Tibial nerve (tissue), 4 donors: ENCODE measurements at regions not wholly inside any gene's neighbourhood (a gene's known extent, or its start where the extent isn't known, plus 50 kb on each side); places are given as distances from the start of the nearest gene placed in this dataset.

Experiments
- DNase-seq, 2 donors: peaks; one replicate each; pipeline ENCODE4 v3.0.0-alpha.2; 2019; ENCODE audit warnings: low spot score in 2 of 2
- H3K27ac ChIP-seq, 4 donors: fragments of 200-600 bp; sonication (generic) in 3 of 4; one replicate each; pipeline ENCODE4 v1.5.1; 2017 to 2019; ENCODE audit warnings: mild to moderate bottlenecking in 1 of 4
- H3K27me3 ChIP-seq, 2 donors: fragments of 200-600 bp; sonication (generic) in 1 of 2; one replicate each; pipeline versions ENCODE4 v1.5.1 to v1.6.0; 2017 to 2019
- H3K36me3 ChIP-seq, 3 donors: fragments of 200-600 bp; sonication (generic); one replicate each; pipeline ENCODE4 v1.5.1; 2018 to 2019
- H3K4me1 ChIP-seq, 4 donors: fragments of 200-600 bp; sonication (generic) in 3 of 4; one replicate each; pipeline ENCODE4 v1.5.1; 2017 to 2019
- H3K4me3 ChIP-seq, 4 donors: fragments of 200-600 bp; sonication (generic) in 3 of 4; one replicate each; pipeline ENCODE4 v1.5.1; 2017 to 2019; ENCODE audit warnings: mild to moderate bottlenecking in 1 of 4, moderate library complexity in 1 of 4
- H3K9me3 ChIP-seq, 4 donors: fragments of 200-600 bp; sonication (generic) in 3 of 4; one replicate each; pipeline ENCODE4 v1.5.1; 2017 to 2019
- CTCF ChIP-seq, 5 experiments: fragments of 200-600 bp in 3 of 5; fragments of 450-650 bp in 2 of 5; sonication (generic) in 3 of 5; IDR thresholded peaks; one replicate each; pipeline ENCODE4 v1.5.1; 2016 to 2019; ENCODE audit warnings: antibody characterized with exemption in 5 of 5, mild to moderate bottlenecking in 3 of 5, moderate library complexity in 2 of 5
- EP300 ChIP-seq, 2 donors: sonication (generic); formaldehyde crosslinking; IDR thresholded peaks; one replicate each; pipeline ENCODE4 v1.6.1; 2017; ENCODE audit warnings: antibody characterized with exemption in 2 of 2, mild to moderate bottlenecking in 1 of 2
- POLR2A ChIP-seq, 2 donors: fragments of 450-650 bp; IDR thresholded peaks; one replicate each; pipeline ENCODE4 v1.6.1; 2017; ENCODE audit warnings: antibody characterized with exemption in 2 of 2, mild to moderate bottlenecking in 2 of 2, moderate library complexity in 2 of 2
- WGBS, 2 donors: methylation state at CpG; one replicate each; pipeline ENCODE4 v1.1.5; 2018; 5-methylcytosine and 5-hydroxymethylcytosine counted together

GRCh38 chr20:11287126-11287525 is 613.3 kb upstream of the JAG1 start:
- no peaks in the 10 kb centered on the region for H3K27me3 ChIP-seq
- DNase-seq = no peak
- no peaks in the 10 kb centered on the region for H3K9me3 ChIP-seq
- H3K4me3 ChIP-seq = no peak overlapping the region
- H3K27ac ChIP-seq = no peak overlapping the region
- TF ChIP-seq EP300 (IDR thresholded peaks at IDR 0.05) = no peak
- TF ChIP-seq POLR2A (IDR thresholded peaks at IDR 0.05) = no peak
- TF ChIP-seq CTCF (IDR thresholded peaks at IDR 0.05) = no peak
- no peaks in the 10 kb centered on the region for H3K36me3 ChIP-seq
- H3K4me1 ChIP-seq = no peaks in the 10 kb centered on the region
- WGBS, 2 donors = 58 to 64% methylated on average over 2 of the region's 2 CpGs

- no peaks in the 10 kb centered on the region for H3K36me3 ChIP-seq
- no peaks in the 10 kb centered on the region for H3K9me3 ChIP-seq
- DNase-seq = no peak
- no peaks in the 10 kb centered on the region for H3K4me1 ChIP-seq
- no peak overlapping the region for H3K4me3 ChIP-seq
- WGBS, 2 donors = 89 to 100% methylated on average over 1 of the region's 1 CpG
- H3K27ac ChIP-seq = no peak overlapping the region
- no peaks in the 10 kb centered on the region for H3K27me3 ChIP-seq
- TF ChIP-seq EP300 (IDR thresholded peaks at IDR 0.05) (no peak), CTCF (IDR thresholded peaks at IDR 0.05) (no peak), POLR2A (IDR thresholded peaks at IDR 0.05) (no peak)
Observed at GRCh38 chr20:11296221-11296620, 621.5 kb upstream of the BTBD3 start.

GRCh38 chr20:11296951-11297350 is 620.7 kb upstream of the BTBD3 start:
- Histone ChIP-seq H3K36me3 (no peaks in the 10 kb centered on the region), H3K4me1 (no peaks in the 10 kb centered on the region), H3K4me3 (no peak overlapping the region), H3K27me3 (no peaks in the 10 kb centered on the region), H3K9me3 (no peaks in the 10 kb centered on the region), H3K27ac (no peak overlapping the region)
- TF ChIP-seq EP300 (IDR thresholded peaks at IDR 0.05) = no peak
- no peak for TF ChIP-seq CTCF (IDR thresholded peaks at IDR 0.05)
- TF ChIP-seq POLR2A (IDR thresholded peaks at IDR 0.05) = no peak
- no peak for DNase-seq

- TF ChIP-seq EP300 (IDR thresholded peaks at IDR 0.05) (no peak), POLR2A (IDR thresholded peaks at IDR 0.05) (no peak), CTCF (IDR thresholded peaks at IDR 0.05) (no peak)
- H3K27me3 ChIP-seq = no peaks in the 10 kb centered on the region
- no peak for DNase-seq
- 83 to 87% methylated on average over 10 of the region's 10 CpGs for WGBS, 2 donors
- no peaks in the 10 kb centered on the region for H3K9me3 ChIP-seq
- no peak overlapping the region for H3K27ac ChIP-seq
- H3K4me1 ChIP-seq = no peaks in the 10 kb centered on the region
- H3K4me3 ChIP-seq = no peak overlapping the region
- H3K36me3 ChIP-seq = no peaks in the 10 kb centered on the region
Observed at GRCh38 chr20:11301699-11302098, 616.0 kb upstream of the BTBD3 start.

- no peak overlapping the region for H3K27ac ChIP-seq
- TF ChIP-seq EP300 (IDR thresholded peaks at IDR 0.05) (no peak), POLR2A (IDR thresholded peaks at IDR 0.05) (no peak), CTCF (IDR thresholded peaks at IDR 0.05) (no peak)
- H3K36me3 ChIP-seq = no peaks in the 10 kb centered on the region
- no peak for DNase-seq
- H3K27me3 ChIP-seq = no peaks in the 10 kb centered on the region
- no peaks in the 10 kb centered on the region for H3K4me1 ChIP-seq
- H3K4me3 ChIP-seq = no peak overlapping the region
- WGBS, 2 donors = 85 to 89% methylated on average over 3 of the region's 3 CpGs
- no peaks in the 10 kb centered on the region for H3K9me3 ChIP-seq
Observed at GRCh38 chr20:11302436-11302835, 615.3 kb upstream of the BTBD3 start.
